Keratinocyte (primary cell): ENCODE measurements at regions not wholly inside any gene's neighbourhood (a gene's known extent, or its start where the extent isn't known, plus 50 kb on each side); places are given as distances from the start of the nearest gene placed in this dataset.

Experiments
- DNase-seq: peaks from one replicate; pipeline ENCODE4 v3.0.0-alpha.2; 2011; ENCODE audit warnings: low read depth, missing footprints, low spot score
- FAIRE-seq: peaks from 2 replicates; lab custom pipeline; 2011; peaks lifted over from hg19 to GRCh38; lab: Jason Lieb, UNC
- H2AFZ ChIP-seq: 2 replicates; pipeline ENCODE4 v1.6.0; 2012; ENCODE audit warnings: low read length, control low read depth, inconsistent platforms; ENCODE audit not compliant: control insufficient read depth
- H3K27ac ChIP-seq: 2 replicates; pipeline ENCODE4 v1.5.1; 2011; ENCODE audit warnings: low read length; ENCODE audit not compliant: control insufficient read depth, insufficient read depth
- H3K27me3 ChIP-seq: 3 replicates; pipeline ENCODE4 v1.6.0; 2011; ENCODE audit warnings: low read length; ENCODE audit not compliant: control insufficient read depth, insufficient read depth; ENCODE audit errors: extremely low read depth
- H3K36me3 ChIP-seq, 2 experiments: 2 replicates in 1 of 2; 3 replicates in 1 of 2; pipeline ENCODE4 v1.5.1; 2011; ENCODE audit warnings: low read length in 2 of 2, mild to moderate bottlenecking in 1 of 2; ENCODE audit not compliant: control insufficient read depth in 2 of 2, insufficient read depth in 2 of 2; ENCODE audit errors: extremely low read depth in 1 of 2
- H3K4me1 ChIP-seq: 3 replicates; pipeline ENCODE4 v1.5.1; 2011; ENCODE audit warnings: low read length; ENCODE audit not compliant: control insufficient read depth, insufficient read depth; ENCODE audit errors: extremely low read depth
- H3K4me2 ChIP-seq: 3 replicates; pipeline ENCODE4 v1.6.0; 2011; ENCODE audit warnings: low read depth, low read length; ENCODE audit not compliant: control insufficient read depth, insufficient read depth; ENCODE audit errors: extremely low read depth
- H3K4me3 ChIP-seq, 3 experiments: fragments of 200-600 bp in 1 of 3; sonication (generic) in 1 of 3; 2 replicates in 2 of 3; 3 replicates in 1 of 3; pipeline ENCODE4 v1.5.1; 2011 to 2016; ENCODE audit warnings: low read length in 3 of 3, mild to moderate bottlenecking in 3 of 3, control low read depth in 2 of 3, inconsistent platforms in 1 of 3, low read depth in 1 of 3, mixed read lengths in 1 of 3, mixed run types in 1 of 3, moderate library complexity in 1 of 3; ENCODE audit not compliant: control insufficient read depth in 2 of 3, insufficient read depth in 2 of 3; ENCODE audit errors: extremely low read depth in 1 of 3
- H3K79me2 ChIP-seq: 2 replicates; pipeline ENCODE4 v1.6.0; 2012; ENCODE audit warnings: low read length; ENCODE audit not compliant: control insufficient read depth, insufficient read depth
- H3K9ac ChIP-seq: 3 replicates; pipeline ENCODE4 v1.6.0; 2011; ENCODE audit warnings: low read length; ENCODE audit not compliant: control insufficient read depth, insufficient read depth; ENCODE audit errors: extremely low read depth
- H3K9me1 ChIP-seq: 3 replicates; pipeline ENCODE4 v1.6.0; 2011; ENCODE audit warnings: low read length; ENCODE audit not compliant: control insufficient read depth, insufficient read depth; ENCODE audit errors: extremely low read depth
- H3K9me3 ChIP-seq: 2 replicates; pipeline ENCODE4 v1.5.1; 2012; ENCODE audit warnings: low read depth, low read length; ENCODE audit not compliant: control insufficient read depth
- H4K20me1 ChIP-seq: 3 replicates; pipeline ENCODE4 v1.6.0; 2011; ENCODE audit warnings: low read length; ENCODE audit not compliant: control insufficient read depth, insufficient read depth; ENCODE audit errors: extremely low read depth
- CTCF ChIP-seq, 3 experiments: IDR thresholded peaks in 1 of 3; conservative IDR thresholded peaks in 1 of 3; optimal IDR thresholded peaks in 1 of 3; 2 replicates in 2 of 3; 3 replicates in 1 of 3; pipeline versions ENCODE3 to v1.5.1; 2011; ENCODE audit warnings: low read length in 3 of 3, mild to moderate bottlenecking in 3 of 3, moderate library complexity in 2 of 3, control low read depth in 1 of 3, inconsistent platforms in 1 of 3; ENCODE audit not compliant: insufficient read depth in 2 of 3; ENCODE audit errors: extremely low read depth in 1 of 3
- EZH2 ChIP-seq: IDR thresholded peaks from one replicate; pipeline ENCODE4 v1.6.1; 2012; ENCODE audit warnings: inconsistent platforms, mild to moderate bottlenecking, low read length, moderate library complexity
- dilution Hi-C: fragments of 300-500 bp; cut with MboI; formaldehyde crosslinking; loops from one replicate; pipeline ENCODE4 v1.7.0; 2020; ENCODE audit warnings: low sequenced_read_pairs; ENCODE audit not compliant: extremely low pct_ligation_motif_present

GRCh38 chr2:147040298-147041120 is 804.3 kb upstream of the ACVR2A start:
- FAIRE-seq (no peak), DNase-seq (no peak)
- Histone ChIP-seq H3K9ac (no peak overlapping the region), H3K27ac (no peak overlapping the region), H3K36me3 (no peaks in the 10 kb centered on the region), H2AFZ (no peak overlapping the region), H3K4me3 (no peak overlapping the region), H3K9me1 (no peaks in the 10 kb centered on the region), H3K9me3 (no peaks in the 10 kb centered on the region), H3K27me3 (no peaks in the 10 kb centered on the region), H4K20me1 (no peaks in the 10 kb centered on the region), H3K4me2 (no peak overlapping the region), H3K4me1 (no peaks in the 10 kb centered on the region), H3K79me2 (no peaks in the 10 kb centered on the region)
- TF ChIP-seq CTCF (optimal IDR thresholded peaks at IDR 0.05 in 1 of 3, IDR thresholded peaks at IDR 0.05 in 1 of 3, conservative IDR thresholded peaks at IDR 0.05 in 1 of 3; ENCODE audit: extremely low read depth in 1 of 3, insufficient read depth in 2 of 3, low read length in 3 of 3) = no peak
- dilution Hi-C loops = loop anchor here (25.0 kb wide), 1 partner anchor 872 kb away; no protein-coding TSS in a partner anchor

GRCh38 chr2:147037048-147037447 is 807.8 kb upstream of the ACVR2A start:
- peaks cover 5% of the 10 kb centered on the region for H3K4me1 ChIP-seq
- dilution Hi-C loops = loop anchor here (25.0 kb wide), 1 partner anchor 875 kb away; no protein-coding TSS in a partner anchor
- H2AFZ ChIP-seq = no peak overlapping the region
- FAIRE-seq = no peak
- no peaks in the 10 kb centered on the region for H4K20me1 ChIP-seq
- no peaks in the 10 kb centered on the region for H3K27me3 ChIP-seq
- DNase-seq = no peak
- H3K9ac ChIP-seq = no peak overlapping the region
- H3K4me3 ChIP-seq = no peak overlapping the region
- H3K79me2 ChIP-seq = no peaks in the 10 kb centered on the region
- no peaks in the 10 kb centered on the region for H3K36me3 ChIP-seq
- TF ChIP-seq CTCF (optimal IDR thresholded peaks at IDR 0.05 in 1 of 3, IDR thresholded peaks at IDR 0.05 in 1 of 3, conservative IDR thresholded peaks at IDR 0.05 in 1 of 3; ENCODE audit: extremely low read depth in 1 of 3, insufficient read depth in 2 of 3, low read length in 3 of 3) (no peak), EZH2 (no peak)
- H3K4me2 ChIP-seq = no peak overlapping the region
- H3K27ac ChIP-seq = no peak overlapping the region
- H3K9me3 ChIP-seq = no peaks in the 10 kb centered on the region
- H3K9me1 ChIP-seq = no peaks in the 10 kb centered on the region
